C4-2B (cell line): ENCODE measurements at regions not wholly inside any gene's neighbourhood (a gene's known extent, or its start where the extent isn't known, plus 50 kb on each side); places are given as distances from the start of the nearest gene placed in this dataset.

Experiments used
- ZFX ChIP-seq: fragments of 450-650 bp; IDR thresholded peaks from 2 replicates; pipeline ENCODE4 v1.6.1; 2017
- TF ChIP-seq, protein P1 (sequence below): fragments of 450-650 bp; conservative IDR thresholded peaks from 2 replicates; pipeline ENCODE4 v1.5.1; 2017; ENCODE audit warnings: mild to moderate bottlenecking

DNA sequence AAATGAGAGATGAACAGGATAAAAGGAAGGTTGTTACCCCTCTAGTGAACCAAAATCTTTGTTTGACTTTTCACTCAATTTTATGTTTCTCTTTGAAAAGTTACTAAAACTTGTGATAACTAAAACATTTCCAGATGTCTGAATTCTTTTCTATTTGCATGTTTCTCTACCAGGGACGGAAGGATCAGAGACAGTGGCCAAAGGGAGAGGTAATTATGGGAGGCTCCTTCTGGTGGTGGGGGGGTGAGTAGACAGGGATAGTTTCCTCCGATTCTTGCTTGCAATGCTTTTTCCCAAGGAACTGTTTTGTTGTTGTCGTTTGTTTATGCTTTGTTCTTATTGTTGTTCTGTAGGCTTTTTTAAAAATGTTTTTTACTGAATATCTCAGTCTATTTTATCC lies 374.8 kb downstream of the INHBA start:
- TF ChIP-seq, protein P1, sequence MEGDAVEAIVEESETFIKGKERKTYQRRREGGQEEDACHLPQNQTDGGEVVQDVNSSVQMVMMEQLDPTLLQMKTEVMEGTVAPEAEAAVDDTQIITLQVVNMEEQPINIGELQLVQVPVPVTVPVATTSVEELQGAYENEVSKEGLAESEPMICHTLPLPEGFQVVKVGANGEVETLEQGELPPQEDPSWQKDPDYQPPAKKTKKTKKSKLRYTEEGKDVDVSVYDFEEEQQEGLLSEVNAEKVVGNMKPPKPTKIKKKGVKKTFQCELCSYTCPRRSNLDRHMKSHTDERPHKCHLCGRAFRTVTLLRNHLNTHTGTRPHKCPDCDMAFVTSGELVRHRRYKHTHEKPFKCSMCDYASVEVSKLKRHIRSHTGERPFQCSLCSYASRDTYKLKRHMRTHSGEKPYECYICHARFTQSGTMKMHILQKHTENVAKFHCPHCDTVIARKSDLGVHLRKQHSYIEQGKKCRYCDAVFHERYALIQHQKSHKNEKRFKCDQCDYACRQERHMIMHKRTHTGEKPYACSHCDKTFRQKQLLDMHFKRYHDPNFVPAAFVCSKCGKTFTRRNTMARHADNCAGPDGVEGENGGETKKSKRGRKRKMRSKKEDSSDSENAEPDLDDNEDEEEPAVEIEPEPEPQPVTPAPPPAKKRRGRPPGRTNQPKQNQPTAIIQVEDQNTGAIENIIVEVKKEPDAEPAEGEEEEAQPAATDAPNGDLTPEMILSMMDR = no peak
- TF ChIP-seq ZFX = no peak
